K562 (cell line): ENCODE measurements at regions not wholly inside any gene's neighbourhood (a gene's known extent, or its start where the extent isn't known, plus 50 kb on each side); places are given as distances from the start of the nearest gene placed in this dataset.

Experiments used
- ATAC-seq: fragments of 200-7000 bp; cut with Tn5 transposase; 3 replicates; pipeline ENCODE4 v1.9.1; 2020; ENCODE audit warnings: moderate library complexity
- BruUV-seq: library from RNA; stranded (reverse); fragments of 400-500 nt; replicated peaks from 2 replicates; lab custom pipeline; 2021; lab: Mats Ljungman, UMichigan
- CTCF ChIA-PET: fragments of 300-600 bp; formaldehyde crosslinking; extraction: SDS; loops from one replicate; lab custom pipeline; 2021; ENCODE audit warnings: low intra/inter-chr PET ratio; lab: Yijun Ruan, JAX
- POLR2A ChIA-PET: fragments of 300-600, 350-650 bp; sonication (Branson Sonifier 250); formaldehyde crosslinking; extraction: SDS; loops from one replicate; lab custom pipeline; 2021; ENCODE audit warnings: antibody characterized with exemption, inconsistent platforms; lab: Yijun Ruan, JAX
- DNase-seq, 4 experiments: peaks; one replicate each; pipeline versions ENCODE4 v3.0.0 to v3.0.0-alpha.2; 2011 to 2018; ENCODE audit warnings: low spot score in 3 of 4, mixed read lengths in 3 of 4; ENCODE audit errors: extremely low read depth in 1 of 4
- FAIRE-seq: peaks from 2 replicates; lab custom pipeline; 2011; peaks lifted over from hg19 to GRCh38; lab: Jason Lieb, UNC
- H2AFZ ChIP-seq: 2 replicates; pipeline ENCODE4 v1.6.0; 2011; ENCODE audit warnings: low read depth, low read length, control low read depth, inconsistent platforms
- H3K27ac ChIP-seq: fragments of 200-600 bp; 3 replicates; pipeline ENCODE4 v1.8.0; 2011; ENCODE audit warnings: low read depth, mild to moderate bottlenecking, control low read depth, inconsistent platforms, low read length, moderate library complexity, mixed read lengths; ENCODE audit errors: extremely low read depth
- H3K27me3 ChIP-seq, 2 experiments: fragments of 300-600 bp in 1 of 2; 2 replicates in 1 of 2; 3 replicates in 1 of 2; pipeline versions ENCODE4 v1.6.0 to v1.8.0; 2011; ENCODE audit warnings: inconsistent platforms in 2 of 2, low read length in 2 of 2, mild to moderate bottlenecking in 1 of 2, mixed read lengths in 1 of 2, moderate library complexity in 1 of 2; ENCODE audit not compliant: control insufficient read depth in 2 of 2, insufficient read depth in 2 of 2
- H3K36me3 ChIP-seq: fragments of 300-600 bp; 3 replicates; pipeline ENCODE4 v1.8.0; 2011; ENCODE audit warnings: mild to moderate bottlenecking, low read length, inconsistent platforms; ENCODE audit not compliant: control insufficient read depth, insufficient read depth
- H3K4me1 ChIP-seq, 2 experiments: fragments of 200-600 bp in 1 of 2; replicated peaks in 1 of 2; 2 replicates in 1 of 2; 3 replicates in 1 of 2; pipeline versions ENCODE4 v1.5.1 to v1.8.0; 2011; ENCODE audit warnings: inconsistent platforms in 2 of 2, low read length in 2 of 2, mild to moderate bottlenecking in 1 of 2, mixed read lengths in 1 of 2, moderate library complexity in 1 of 2; ENCODE audit not compliant: control insufficient read depth in 2 of 2, insufficient read depth in 2 of 2
- H3K4me2 ChIP-seq: 2 replicates; pipeline ENCODE4 v1.6.1; 2011; ENCODE audit warnings: low read length, control low read depth, inconsistent platforms, mixed read lengths; ENCODE audit not compliant: insufficient read depth
- H3K4me3 ChIP-seq: fragments of 200-600 bp; sonication (generic), shearing (Covaris generic); 2 replicates; pipeline ENCODE4 v1.5.1; 2016; ENCODE audit warnings: control low read depth, inconsistent platforms
- H3K79me2 ChIP-seq: fragments of 200-600 bp; 3 replicates; pipeline ENCODE4 v1.8.0; 2011; ENCODE audit warnings: low read length, inconsistent platforms; ENCODE audit not compliant: control insufficient read depth, insufficient read depth
- H3K9ac ChIP-seq, 2 experiments: 2 replicates each; pipeline versions ENCODE4 v1.6.0 to v1.6.1; 2011; ENCODE audit warnings: low read depth in 2 of 2, low read length in 2 of 2, control low read depth in 1 of 2, inconsistent platforms in 1 of 2, mild to moderate bottlenecking in 1 of 2, mixed read lengths in 1 of 2; ENCODE audit not compliant: insufficient read depth in 1 of 2
- H3K9me1 ChIP-seq: one replicate; pipeline ENCODE4 v1.6.0; 2011; ENCODE audit warnings: inconsistent platforms, mild to moderate bottlenecking, low read length, moderate library complexity; ENCODE audit not compliant: control insufficient read depth, insufficient read depth
- H3K9me3 ChIP-seq: replicated peaks from 2 replicates; pipeline ENCODE4 v1.5.1; 2011; ENCODE audit warnings: low read depth, low read length, inconsistent platforms; ENCODE audit not compliant: control insufficient read depth, insufficient read depth
- H4K20me1 ChIP-seq: replicated peaks from 2 replicates; pipeline ENCODE4 v1.6.1; 2011; ENCODE audit warnings: low read length, inconsistent platforms, mixed read lengths; ENCODE audit not compliant: control insufficient read depth, insufficient read depth
- CBFA2T3 ChIP-seq: fragments of 450-650 bp; IDR thresholded peaks from 2 replicates; pipeline ENCODE4 v1.6.1; 2017
- CREB3L1 ChIP-seq: fragments of 450-650 bp; IDR thresholded peaks from 2 replicates; pipeline ENCODE4 v1.6.1; 2014; ENCODE audit warnings: low read depth, mild to moderate bottlenecking, moderate library complexity, borderline replicate concordance
- EHMT2 ChIP-seq: fragments of 450-650 bp; IDR thresholded peaks from 2 replicates; pipeline ENCODE4 v1.6.1; 2018; ENCODE audit warnings: antibody characterized with exemption
- FOXM1 ChIP-seq, 2 experiments: fragments of 450-650 bp in 1 of 2; sonication (generic) in 1 of 2; formaldehyde crosslinking in 1 of 2; IDR thresholded peaks; 2 replicates each; pipeline versions ENCODE4 v1.6.1 to v1.9.0; 2017 to 2022; ENCODE audit warnings: low read depth in 2 of 2, mild to moderate bottlenecking in 2 of 2, missing genetic modification reagents in 1 of 2, moderate library complexity in 1 of 2
- HNRNPK ChIP-seq: fragments of 200-400 bp; formaldehyde crosslinking; IDR thresholded peaks from one replicate; pipeline ENCODE4 v1.6.1; 2018; ENCODE audit warnings: mild to moderate bottlenecking, low read depth, low read length; ENCODE audit not compliant: poor library complexity, severe bottlenecking
- KDM1A ChIP-seq, 2 experiments: fragments of 450-650 bp; IDR thresholded peaks; 2 replicates each; pipeline ENCODE4 v1.6.1; 2016; ENCODE audit warnings: mild to moderate bottlenecking in 2 of 2
- NR1H2 ChIP-seq: sonication (generic); formaldehyde crosslinking; IDR thresholded peaks from 2 replicates; pipeline ENCODE4 v1.4.0; 2020; ENCODE audit warnings: mild to moderate bottlenecking, missing genetic modification reagents
- POLR2H ChIP-seq: IDR thresholded peaks from 2 replicates; pipeline ENCODE4 v1.6.1; 2016; ENCODE audit warnings: missing genetic modification characterization, low read depth, mild to moderate bottlenecking, control low read depth, missing compliant biosample characterization, moderate library complexity
- SIN3A ChIP-seq, 2 experiments: fragments of 150-350 bp in 1 of 2; IDR thresholded peaks; 2 replicates each; pipeline ENCODE4 v1.6.1; 2011 to 2016; ENCODE audit warnings: borderline replicate concordance in 2 of 2, low read depth in 2 of 2, low read length in 2 of 2, mild to moderate bottlenecking in 2 of 2, moderate library complexity in 2 of 2; ENCODE audit not compliant: control insufficient read depth in 1 of 2
- THAP7 ChIP-seq: fragments of 250-450 bp; sonication (Bioruptor Pico); IDR thresholded peaks from 2 replicates; pipeline ENCODE4 v1.5.0; 2021
- ZC3H8 ChIP-seq: fragments of 450-650 bp; IDR thresholded peaks from 2 replicates; pipeline ENCODE4 v1.6.1; 2017
- ZNF146 ChIP-seq: IDR thresholded peaks from one replicate; pipeline ENCODE4 v1.6.1; 2018; ENCODE audit warnings: missing compliant biosample characterization; ENCODE audit not compliant: unreplicated experiment
- ZNF311 ChIP-seq: fragments of 250-450 bp; sonication (Bioruptor Pico); IDR thresholded peaks from 2 replicates; pipeline ENCODE4 v1.4.0; 2020; ENCODE audit warnings: mild to moderate bottlenecking, moderate library complexity
- WGBS: fragments of 100-300 bp; shearing (Covaris generic); methylation state at CpG from one replicate; pipeline ENCODE4 v1.1.6; 2016; ENCODE audit warnings: low coverage, mixed read lengths; ENCODE audit not compliant: insufficient coverage; ENCODE audit errors: missing lambda C conversion rate; 5-methylcytosine and 5-hydroxymethylcytosine counted together
- in situ Hi-C: fragments of 300-500 bp; cut with MboI; formaldehyde crosslinking; loops from 4 replicates; pipeline ENCODE4 v1.15.0; 2018; ENCODE audit warnings: inconsistent platforms, mixed read lengths
- intact Hi-C: fragments of 100-400 bp; cut with micrococcal nuclease; formaldehyde crosslinking; loops from 2 replicates; pipeline ENCODE4 v1.14.2; 2022
- TF ChIP-seq, protein P1 (sequence below), 3 experiments: fragments of 200-800 bp in 1 of 3; sonication (Bioruptor generic) in 1 of 3; sonication (generic) in 1 of 3; formaldehyde crosslinking in 1 of 3; IDR thresholded peaks; 2 replicates each; pipeline versions ENCODE4 v1.6.1 to v1.8.0; 2016 to 2022; ENCODE audit warnings: mild to moderate bottlenecking in 2 of 3, missing compliant biosample characterization in 2 of 3, missing genetic modification characterization in 2 of 3, missing genetic modification reagents in 1 of 3
- TF ChIP-seq, protein P2 (sequence below): sonication (generic); formaldehyde crosslinking; IDR thresholded peaks from 2 replicates; pipeline ENCODE4 v1.8.0; 2023; ENCODE audit warnings: mild to moderate bottlenecking, missing genetic modification reagents

GRCh38 chr19:27792576-27793127 is 1420.3 kb downstream of the UQCRFS1 start:
- WGBS: under 1% methylated on average over 6 of the region's 6 CpGs
- H3K4me3 ChIP-seq: peak overlapping the region; percentile 78
- POLR2A ChIA-PET: interaction anchor here (0.9 kb wide), 1 partner anchor 10 kb away, joined by 4 read pairs; no protein-coding TSS in a partner anchor
- in situ Hi-C loops (no loop called here), intact Hi-C loops (no loop called here)
- peaks cover 9% of the 10 kb centered on the region; the same call in 2 of the 3 replicates for H3K36me3 ChIP-seq
- peaks cover 8 to 14% of the 10 kb centered on the region in 2 experiments; a peak in 3 of 5 replicates for H3K4me1 ChIP-seq
- no peaks in the 10 kb centered on the region for H3K9me1 ChIP-seq
- peak overlapping the region; percentile 96 for H2AFZ ChIP-seq
- FAIRE-seq: peak; percentile 15
- no peaks in the 10 kb centered on the region for H3K9me3 ChIP-seq
- H3K79me2 ChIP-seq: peaks cover 83% of the 10 kb centered on the region
- DNase-seq: no peak
- peak overlapping the region; percentile 87 for H3K27ac ChIP-seq
- no peaks in the 10 kb centered on the region for H3K27me3 ChIP-seq
- BruUV-seq: no TSS peak
- CTCF ChIA-PET: no interaction called here
- H3K9ac ChIP-seq: peak overlapping the region; percentile 87 to 94
- peak overlapping the region; percentile 100 for H3K4me2 ChIP-seq
- peaks cover 10% of the 10 kb centered on the region for H4K20me1 ChIP-seq
- no peak for ATAC-seq
- TF ChIP-seq EHMT2 (no peak), CBFA2T3 (no peak), HNRNPK (no peak), THAP7 (no peak), FOXM1 (IDR thresholded peaks at IDR 0.05; ENCODE audit: low read depth) (no peak), FOXM1 (CRISPR knock-in tag; IDR thresholded peaks at IDR 0.05; ENCODE audit: low read depth) (no peak), NR1H2 (CRISPR knock-in tag) (no peak), ZNF311 (CRISPR knock-in tag) (no peak), CREB3L1 (peak; percentile 15; the same call in 1 of the 2 replicates), SIN3A (IDR thresholded peaks at IDR 0.05; ENCODE audit: borderline replicate concordance in 2 of 2, control insufficient read depth in 1 of 2, low read depth in 2 of 2, low read length in 2 of 2) (no peak), ZC3H8 (no peak), KDM1A (IDR thresholded peaks at IDR 0.05) (0 out of 4 replicates have a peak, but pooled peaks have one; percentile 16 to 27), ZNF146 (no peak), POLR2H (tag) (peak; percentile 19; the same call in 1 of the 2 replicates)
- TF ChIP-seq, protein P1, sequence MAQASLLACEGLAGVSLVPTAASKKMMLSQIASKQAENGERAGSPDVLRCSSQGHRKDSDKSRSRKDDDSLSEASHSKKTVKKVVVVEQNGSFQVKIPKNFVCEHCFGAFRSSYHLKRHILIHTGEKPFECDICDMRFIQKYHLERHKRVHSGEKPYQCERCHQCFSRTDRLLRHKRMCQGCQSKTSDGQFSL (CRISPR knock-in tag; IDR thresholded peaks at IDR 0.05): no peak
- TF ChIP-seq, protein P1 (tag; IDR thresholded peaks at IDR 0.05): no peak
- TF ChIP-seq, protein P2, sequence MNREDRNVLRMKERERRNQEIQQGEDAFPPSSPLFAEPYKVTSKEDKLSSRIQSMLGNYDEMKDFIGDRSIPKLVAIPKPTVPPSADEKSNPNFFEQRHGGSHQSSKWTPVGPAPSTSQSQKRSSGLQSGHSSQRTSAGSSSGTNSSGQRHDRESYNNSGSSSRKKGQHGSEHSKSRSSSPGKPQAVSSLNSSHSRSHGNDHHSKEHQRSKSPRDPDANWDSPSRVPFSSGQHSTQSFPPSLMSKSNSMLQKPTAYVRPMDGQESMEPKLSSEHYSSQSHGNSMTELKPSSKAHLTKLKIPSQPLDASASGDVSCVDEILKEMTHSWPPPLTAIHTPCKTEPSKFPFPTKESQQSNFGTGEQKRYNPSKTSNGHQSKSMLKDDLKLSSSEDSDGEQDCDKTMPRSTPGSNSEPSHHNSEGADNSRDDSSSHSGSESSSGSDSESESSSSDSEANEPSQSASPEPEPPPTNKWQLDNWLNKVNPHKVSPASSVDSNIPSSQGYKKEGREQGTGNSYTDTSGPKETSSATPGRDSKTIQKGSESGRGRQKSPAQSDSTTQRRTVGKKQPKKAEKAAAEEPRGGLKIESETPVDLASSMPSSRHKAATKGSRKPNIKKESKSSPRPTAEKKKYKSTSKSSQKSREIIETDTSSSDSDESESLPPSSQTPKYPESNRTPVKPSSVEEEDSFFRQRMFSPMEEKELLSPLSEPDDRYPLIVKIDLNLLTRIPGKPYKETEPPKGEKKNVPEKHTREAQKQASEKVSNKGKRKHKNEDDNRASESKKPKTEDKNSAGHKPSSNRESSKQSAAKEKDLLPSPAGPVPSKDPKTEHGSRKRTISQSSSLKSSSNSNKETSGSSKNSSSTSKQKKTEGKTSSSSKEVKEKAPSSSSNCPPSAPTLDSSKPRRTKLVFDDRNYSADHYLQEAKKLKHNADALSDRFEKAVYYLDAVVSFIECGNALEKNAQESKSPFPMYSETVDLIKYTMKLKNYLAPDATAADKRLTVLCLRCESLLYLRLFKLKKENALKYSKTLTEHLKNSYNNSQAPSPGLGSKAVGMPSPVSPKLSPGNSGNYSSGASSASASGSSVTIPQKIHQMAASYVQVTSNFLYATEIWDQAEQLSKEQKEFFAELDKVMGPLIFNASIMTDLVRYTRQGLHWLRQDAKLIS (CRISPR knock-in tag): no peak
